B cell (primary cell): ENCODE measurements at regions not wholly inside any gene's neighbourhood (a gene's known extent, or its start where the extent isn't known, plus 50 kb on each side); places are given as distances from the start of the nearest gene placed in this dataset.

ENCODE experiments used
- CTCF ChIP-seq: fragments of 200-600 bp; IDR thresholded peaks from one replicate; pipeline ENCODE4 v1.8.0; 2022; ENCODE audit warnings: antibody characterized with exemption, mild to moderate bottlenecking
- EZH2 ChIP-seq: IDR thresholded peaks from 2 replicates; pipeline ENCODE4 v1.6.1; 2012; ENCODE audit warnings: borderline replicate concordance, low read depth, mild to moderate bottlenecking, moderate library complexity, low read length; ENCODE audit not compliant: insufficient read depth, poor library complexity, severe bottlenecking

GRCh38 chr13:60976367-60976766 lies 439.3 kb downstream of the PCDH20 start:
- TF ChIP-seq CTCF (no peak), EZH2 (no peak)
